ENCODE measurements at regions not wholly inside any gene's neighbourhood (a gene's known extent, or its start where the extent isn't known, plus 50 kb on each side); places are given as distances from the start of the nearest gene placed in this dataset.

GRCh38 chr1:98417820-98418219, 243.7 kb upstream of the SNX7 start:
- H3K9me3 ChIP-seq: no peaks in the 10 kb centered on the region
- ATAC-seq: no peak
- WGBS, 2 donors (ENCODE audit: low coverage in 1 of 2): 79 to 86% methylated on average over 2 of the region's 2 CpGs

GRCh38 chr1:98410082-98410481, 251.4 kb upstream of the SNX7 start:
- TF ChIP-seq CTCF (IDR thresholded peaks at IDR 0.05) (no peak), POLR2AphosphoS5 (IDR thresholded peaks at IDR 0.05) (no peak), POLR2A (IDR thresholded peaks at IDR 0.05) (no peak), EP300 (IDR thresholded peaks at IDR 0.05) (no peak)
- Histone ChIP-seq H3K4me1 (no peaks in the 10 kb centered on the region), H3K27ac (no peak overlapping the region), H3K4me3 (no peak overlapping the region), H3K36me3 (no peaks in the 10 kb centered on the region), H3K27me3 (no peaks in the 10 kb centered on the region), H3K9me3 (no peaks in the 10 kb centered on the region)
- 89 to 91% methylated on average over 1 of the region's 1 CpG for WGBS, 2 donors (ENCODE audit: low coverage in 1 of 2)
- ATAC-seq: no peak

More at GRCh38 chr1:98417820-98418219, 243.7 kb upstream of the SNX7 start:
- Histone ChIP-seq H3K36me3 (no peaks in the 10 kb centered on the region), H3K4me1 (no peaks in the 10 kb centered on the region), H3K4me3 (no peak overlapping the region), H3K27ac (no peak overlapping the region), H3K27me3 (no peaks in the 10 kb centered on the region)
- no peak for TF ChIP-seq CTCF (IDR thresholded peaks at IDR 0.05)
- no peak for TF ChIP-seq POLR2AphosphoS5 (IDR thresholded peaks at IDR 0.05)
- TF ChIP-seq POLR2A (IDR thresholded peaks at IDR 0.05): no peak
- TF ChIP-seq EP300 (IDR thresholded peaks at IDR 0.05): no peak

GRCh38 chr1:98406352-98407088, 255.0 kb upstream of the SNX7 start:
- TF ChIP-seq POLR2AphosphoS5 (IDR thresholded peaks at IDR 0.05): no peak
- no peak for TF ChIP-seq EP300 (IDR thresholded peaks at IDR 0.05)
- no peak for TF ChIP-seq POLR2A (IDR thresholded peaks at IDR 0.05)
- no peak for TF ChIP-seq CTCF (IDR thresholded peaks at IDR 0.05)
- Histone ChIP-seq H3K27me3 (no peaks in the 10 kb centered on the region), H3K9me3 (no peaks in the 10 kb centered on the region), H3K36me3 (no peaks in the 10 kb centered on the region), H3K27ac (no peak overlapping the region), H3K4me1 (no peaks in the 10 kb centered on the region), H3K4me3 (no peak overlapping the region)
- no peak for ATAC-seq
- WGBS, 2 donors (ENCODE audit: low coverage in 1 of 2): 85 to 100% methylated on average over 1 of the region's 1 CpG

GRCh38 chr1:98405581-98406074, 255.9 kb upstream of the SNX7 start:
- Histone ChIP-seq H3K9me3 (no peaks in the 10 kb centered on the region), H3K27ac (no peak overlapping the region), H3K4me1 (no peaks in the 10 kb centered on the region), H3K27me3 (no peaks in the 10 kb centered on the region), H3K4me3 (no peak overlapping the region), H3K36me3 (no peaks in the 10 kb centered on the region)
- WGBS, 2 donors (ENCODE audit: low coverage in 1 of 2): 28 to 41% methylated on average over 3 of the region's 3 CpGs
- TF ChIP-seq POLR2A (IDR thresholded peaks at IDR 0.05): no peak
- TF ChIP-seq POLR2AphosphoS5 (IDR thresholded peaks at IDR 0.05): no peak
- TF ChIP-seq EP300 (IDR thresholded peaks at IDR 0.05): no peak
- no peak for TF ChIP-seq CTCF (IDR thresholded peaks at IDR 0.05)
- ATAC-seq: no peak

- H3K9me3 ChIP-seq: no peaks in the 10 kb centered on the region
- 80 to 85% methylated on average over 2 of the region's 2 CpGs for WGBS, 2 donors (ENCODE audit: low coverage in 1 of 2)
These were observed 256.7 kb upstream of the SNX7 start for GRCh38 chr1:98404866-98405265.

More at GRCh38 chr1:98404866-98405265, 256.7 kb upstream of the SNX7 start:
- Histone ChIP-seq H3K36me3 (no peaks in the 10 kb centered on the region), H3K4me3 (no peak overlapping the region), H3K27me3 (no peaks in the 10 kb centered on the region), H3K4me1 (no peaks in the 10 kb centered on the region), H3K27ac (no peak overlapping the region)
- no peak for ATAC-seq
- TF ChIP-seq CTCF (IDR thresholded peaks at IDR 0.05) (no peak), EP300 (IDR thresholded peaks at IDR 0.05) (no peak), POLR2A (IDR thresholded peaks at IDR 0.05) (no peak)
